ENCODE measurements at regions not wholly inside any gene's neighbourhood (a gene's known extent, or its start where the extent isn't known, plus 50 kb on each side); places are given as distances from the start of the nearest gene placed in this dataset.

DNA sequence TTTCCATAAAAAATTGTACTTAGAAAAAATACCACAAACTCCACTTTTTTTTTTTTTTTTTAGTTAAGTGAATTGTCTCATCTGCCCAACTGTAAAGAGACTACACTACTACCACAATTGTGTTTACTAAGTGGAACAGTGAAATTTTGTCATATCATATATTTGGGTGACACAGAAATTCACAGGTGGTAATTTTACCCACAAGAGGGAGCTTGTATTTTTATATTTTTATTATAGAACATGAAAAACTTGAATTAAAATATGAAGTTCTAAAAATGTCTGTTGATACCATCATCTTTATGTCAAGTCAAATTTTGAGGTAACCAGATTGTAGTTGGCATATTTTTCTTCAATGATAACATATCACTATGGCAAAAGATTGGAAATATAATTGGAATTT is 329.4 kb upstream of the SOX5 start:
- TF ChIP-seq, protein P1, sequence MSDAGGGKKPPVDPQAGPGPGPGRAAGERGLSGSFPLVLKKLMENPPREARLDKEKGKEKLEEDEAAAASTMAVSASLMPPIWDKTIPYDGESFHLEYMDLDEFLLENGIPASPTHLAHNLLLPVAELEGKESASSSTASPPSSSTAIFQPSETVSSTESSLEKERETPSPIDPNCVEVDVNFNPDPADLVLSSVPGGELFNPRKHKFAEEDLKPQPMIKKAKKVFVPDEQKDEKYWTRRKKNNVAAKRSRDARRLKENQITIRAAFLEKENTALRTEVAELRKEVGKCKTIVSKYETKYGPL (CRISPR knock-in tag; IDR thresholded peaks at IDR 0.05), result no peak
- no peak for TF ChIP-seq SOX5 (CRISPR knock-in tag; IDR thresholded peaks at IDR 0.05; ENCODE audit: borderline replicate concordance)
- TF ChIP-seq ZNF724P (CRISPR knock-in tag; IDR thresholded peaks at IDR 0.05; ENCODE audit: borderline replicate concordance), result no peak
- no peak for TF ChIP-seq ZNF883 (CRISPR knock-in tag; IDR thresholded peaks at IDR 0.05; ENCODE audit: not compliant biosample characterization)
- no peak for TF ChIP-seq YY1 (IDR thresholded peaks at IDR 0.05; ENCODE audit: insufficient read depth, insufficient replicate concordance, low read depth, low read length)
- TF ChIP-seq, protein P2, sequence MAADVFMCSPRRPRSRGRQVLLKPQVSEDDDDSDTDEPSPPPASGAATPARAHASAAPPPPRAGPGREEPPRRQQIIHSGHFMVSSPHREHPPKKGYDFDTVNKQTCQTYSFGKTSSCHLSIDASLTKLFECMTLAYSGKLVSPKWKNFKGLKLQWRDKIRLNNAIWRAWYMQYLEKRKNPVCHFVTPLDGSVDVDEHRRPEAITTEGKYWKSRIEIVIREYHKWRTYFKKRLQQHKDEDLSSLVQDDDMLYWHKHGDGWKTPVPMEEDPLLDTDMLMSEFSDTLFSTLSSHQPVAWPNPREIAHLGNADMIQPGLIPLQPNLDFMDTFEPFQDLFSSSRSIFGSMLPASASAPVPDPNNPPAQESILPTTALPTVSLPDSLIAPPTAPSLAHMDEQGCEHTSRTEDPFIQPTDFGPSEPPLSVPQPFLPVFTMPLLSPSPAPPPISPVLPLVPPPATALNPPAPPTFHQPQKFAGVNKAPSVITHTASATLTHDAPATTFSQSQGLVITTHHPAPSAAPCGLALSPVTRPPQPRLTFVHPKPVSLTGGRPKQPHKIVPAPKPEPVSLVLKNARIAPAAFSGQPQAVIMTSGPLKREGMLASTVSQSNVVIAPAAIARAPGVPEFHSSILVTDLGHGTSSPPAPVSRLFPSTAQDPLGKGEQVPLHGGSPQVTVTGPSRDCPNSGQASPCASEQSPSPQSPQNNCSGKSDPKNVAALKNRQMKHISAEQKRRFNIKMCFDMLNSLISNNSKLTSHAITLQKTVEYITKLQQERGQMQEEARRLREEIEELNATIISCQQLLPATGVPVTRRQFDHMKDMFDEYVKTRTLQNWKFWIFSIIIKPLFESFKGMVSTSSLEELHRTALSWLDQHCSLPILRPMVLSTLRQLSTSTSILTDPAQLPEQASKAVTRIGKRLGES (CRISPR knock-in tag; IDR thresholded peaks at IDR 0.05; ENCODE audit: borderline replicate concordance), result no peak
- TF ChIP-seq HDAC6 (IDR thresholded peaks at IDR 0.05; ENCODE audit: low read depth, low read length), result no peak
- TF ChIP-seq, protein P3, sequence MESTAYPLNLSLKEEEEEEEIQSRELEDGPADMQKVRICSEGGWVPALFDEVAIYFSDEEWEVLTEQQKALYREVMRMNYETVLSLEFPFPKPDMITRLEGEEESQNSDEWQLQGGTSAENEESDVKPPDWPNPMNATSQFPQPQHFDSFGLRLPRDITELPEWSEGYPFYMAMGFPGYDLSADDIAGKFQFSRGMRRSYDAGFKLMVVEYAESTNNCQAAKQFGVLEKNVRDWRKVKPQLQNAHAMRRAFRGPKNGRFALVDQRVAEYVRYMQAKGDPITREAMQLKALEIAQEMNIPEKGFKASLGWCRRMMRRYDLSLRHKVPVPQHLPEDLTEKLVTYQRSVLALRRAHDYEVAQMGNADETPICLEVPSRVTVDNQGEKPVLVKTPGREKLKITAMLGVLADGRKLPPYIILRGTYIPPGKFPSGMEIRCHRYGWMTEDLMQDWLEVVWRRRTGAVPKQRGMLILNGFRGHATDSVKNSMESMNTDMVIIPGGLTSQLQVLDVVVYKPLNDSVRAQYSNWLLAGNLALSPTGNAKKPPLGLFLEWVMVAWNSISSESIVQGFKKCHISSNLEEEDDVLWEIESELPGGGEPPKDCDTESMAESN (CRISPR knock-in tag; conservative IDR thresholded peaks at IDR 0.05), result no peak
- Histone ChIP-seq H3K9ac (ENCODE audit: insufficient read depth, low read depth, low read length) (no peak overlapping the region), H3K4me1 (ENCODE audit: insufficient read depth, low read length) (peaks cover 8% of the 10 kb centered on the region), H3K9me3 (ENCODE audit: low read length) (no peaks in the 10 kb centered on the region), H3K27ac (ENCODE audit: extremely low read length, insufficient read depth, low read length) (no peak overlapping the region), H3K4me3 (replicated peaks in 1 of 3; ENCODE audit: insufficient read depth in 1 of 3, low read depth in 2 of 3, low read length in 3 of 3) (no peak overlapping the region), H4K20me1 (ENCODE audit: insufficient read depth, low read length) (no peaks in the 10 kb centered on the region), H2AFZ (ENCODE audit: low read length) (no peak overlapping the region), H3K36me3 (replicated peaks in 1 of 2; ENCODE audit: control insufficient read depth in 1 of 2, insufficient read depth in 2 of 2, low read length in 2 of 2) (no peaks in the 10 kb centered on the region), H3K27me3 (ENCODE audit: control insufficient read depth in 1 of 2, insufficient read depth in 2 of 2, low read length in 2 of 2) (no peaks in the 10 kb centered on the region), H3K79me2 (ENCODE audit: insufficient read depth, low read length) (no peaks in the 10 kb centered on the region), H3K4me2 (ENCODE audit: low read depth, low read length) (no peak overlapping the region)
- CTCF ChIA-PET (ENCODE audit: low intra/inter-chr PET ratio, low total read pairs), result no interaction called here
- no peak for ATAC-seq
- DNase-seq (ENCODE audit: low spot score), result no peak
- POLR2A ChIA-PET, result no interaction called here
- intact Hi-C loops (cut with micrococcal nuclease; ENCODE audit: unreplicated experiment) (no loop called here), in situ Hi-C loops (cut with HindIII; ENCODE audit: extremely low pct_ligation_motif_present, low pct_unique_long_range_greater_than_20kb) (no loop called here)
- FAIRE-seq, result no peak
- no TSS peak for BruUV-seq (replicated peaks)

Measured in HepG2 (cell line).